C4-2B (cell line): ENCODE measurements at regions not wholly inside any gene's neighbourhood (a gene's known extent, or its start where the extent isn't known, plus 50 kb on each side); places are given as distances from the start of the nearest gene placed in this dataset.

Experiments used
- H3K27ac ChIP-seq: fragments of 450-650 bp; 2 replicates; pipeline ENCODE4 v1.5.1; 2017
- ZFX ChIP-seq: fragments of 450-650 bp; IDR thresholded peaks from 2 replicates; pipeline ENCODE4 v1.6.1; 2017
- TF ChIP-seq, protein P1 (sequence below): fragments of 450-650 bp; conservative IDR thresholded peaks from 2 replicates; pipeline ENCODE4 v1.5.1; 2017; ENCODE audit warnings: mild to moderate bottlenecking

GRCh38 chr5:112013660-112014059 lies 256.7 kb upstream of the NREP start:
- TF ChIP-seq, protein P1, sequence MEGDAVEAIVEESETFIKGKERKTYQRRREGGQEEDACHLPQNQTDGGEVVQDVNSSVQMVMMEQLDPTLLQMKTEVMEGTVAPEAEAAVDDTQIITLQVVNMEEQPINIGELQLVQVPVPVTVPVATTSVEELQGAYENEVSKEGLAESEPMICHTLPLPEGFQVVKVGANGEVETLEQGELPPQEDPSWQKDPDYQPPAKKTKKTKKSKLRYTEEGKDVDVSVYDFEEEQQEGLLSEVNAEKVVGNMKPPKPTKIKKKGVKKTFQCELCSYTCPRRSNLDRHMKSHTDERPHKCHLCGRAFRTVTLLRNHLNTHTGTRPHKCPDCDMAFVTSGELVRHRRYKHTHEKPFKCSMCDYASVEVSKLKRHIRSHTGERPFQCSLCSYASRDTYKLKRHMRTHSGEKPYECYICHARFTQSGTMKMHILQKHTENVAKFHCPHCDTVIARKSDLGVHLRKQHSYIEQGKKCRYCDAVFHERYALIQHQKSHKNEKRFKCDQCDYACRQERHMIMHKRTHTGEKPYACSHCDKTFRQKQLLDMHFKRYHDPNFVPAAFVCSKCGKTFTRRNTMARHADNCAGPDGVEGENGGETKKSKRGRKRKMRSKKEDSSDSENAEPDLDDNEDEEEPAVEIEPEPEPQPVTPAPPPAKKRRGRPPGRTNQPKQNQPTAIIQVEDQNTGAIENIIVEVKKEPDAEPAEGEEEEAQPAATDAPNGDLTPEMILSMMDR: no peak
- no peak for TF ChIP-seq ZFX
- H3K27ac ChIP-seq: no peak overlapping the region

- H3K27ac ChIP-seq: no peak overlapping the region
- TF ChIP-seq ZFX: no peak
- TF ChIP-seq, protein P1: no peak
These were observed 255.1 kb upstream of the NREP start for GRCh38 chr5:112012104-112012503.

DNA sequence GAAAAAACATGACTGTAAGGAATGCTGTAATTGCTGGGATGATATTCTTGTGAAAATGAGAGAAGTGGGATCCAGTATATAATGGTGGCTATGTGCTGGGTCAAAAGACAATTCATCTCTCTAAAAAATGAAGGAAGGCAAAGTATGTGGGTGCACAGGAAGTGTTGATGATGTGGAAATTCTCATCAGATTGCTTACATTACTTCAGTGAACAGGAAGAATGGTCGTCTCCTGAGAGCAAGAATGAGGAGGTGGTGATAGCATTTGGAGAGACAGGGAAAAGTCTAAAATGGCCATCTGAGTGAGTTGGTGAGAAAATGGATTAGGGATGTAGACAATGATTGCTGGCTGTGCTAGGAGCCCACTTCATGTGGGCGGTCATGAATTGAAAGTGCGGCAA lies 253.5 kb upstream of the NREP start:
- H3K27ac ChIP-seq: no peak overlapping the region
- no peak for TF ChIP-seq ZFX
- TF ChIP-seq, protein P1: no peak

DNA sequence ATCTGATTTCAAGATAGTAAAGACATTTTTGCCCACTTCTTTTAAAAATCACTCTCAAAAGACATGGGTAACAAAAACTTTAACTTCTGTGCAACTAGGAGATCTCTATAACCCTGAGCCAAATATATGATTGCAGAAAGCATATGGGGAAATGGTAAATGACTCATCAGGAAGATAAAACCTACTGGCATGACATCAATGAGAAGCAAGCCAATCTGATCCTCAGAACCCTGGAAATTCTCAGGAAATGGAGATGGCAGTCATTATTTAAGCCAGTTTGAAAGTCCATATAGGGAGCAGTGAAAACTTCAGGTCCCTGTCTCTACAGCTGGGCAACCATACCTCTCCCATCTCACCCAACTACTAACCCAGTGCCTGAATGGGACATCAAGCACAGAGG lies 249.7 kb upstream of the NREP start:
- H3K27ac ChIP-seq: no peak overlapping the region
- TF ChIP-seq, protein P1: no peak
- no peak for TF ChIP-seq ZFX

DNA sequence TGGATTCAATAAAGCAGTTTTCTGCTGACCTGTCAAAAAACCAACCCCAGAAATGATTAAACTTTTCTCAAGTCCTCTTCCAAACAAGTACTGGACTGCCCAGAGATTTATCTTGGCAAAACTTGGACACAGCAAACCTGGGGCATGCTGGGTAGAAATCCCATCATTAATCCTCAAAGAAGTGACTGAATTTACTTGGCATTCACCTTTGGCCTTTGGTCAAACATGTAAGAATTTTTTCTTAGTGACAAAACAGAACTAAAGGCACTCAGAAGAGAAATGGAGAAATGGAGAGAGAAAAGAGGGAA lies 248.6 kb upstream of the NREP start:
- TF ChIP-seq, protein P1: no peak
- TF ChIP-seq ZFX: no peak
- no peak overlapping the region for H3K27ac ChIP-seq

- no peak overlapping the region for H3K27ac ChIP-seq
- TF ChIP-seq ZFX: no peak
- TF ChIP-seq, protein P1: no peak
These were observed 248.1 kb upstream of the NREP start for GRCh38 chr5:112004867-112005622.

GRCh38 chr5:112002376-112002775 lies 245.4 kb upstream of the NREP start:
- H3K27ac ChIP-seq: no peak overlapping the region
- TF ChIP-seq, protein P1: no peak
- no peak for TF ChIP-seq ZFX
